ENCODE measurements at regions not wholly inside any gene's neighbourhood (a gene's known extent, or its start where the extent isn't known, plus 50 kb on each side); places are given as distances from the start of the nearest gene placed in this dataset.

GRCh38 chr3:31055757-31056156 lies 161.3 kb upstream of the GADL1 start:
- H3K4ac ChIP-seq (ENCODE audit: low read depth, low read length): no peak overlapping the region
- no peak for TF ChIP-seq CTCF (conservative IDR thresholded peaks at IDR 0.05)
- no peaks in the 10 kb centered on the region for H3K23me2 ChIP-seq (ENCODE audit: insufficient read length, low read depth, low read length, poor library complexity, severe bottlenecking)
- no peak overlapping the region for H3K27ac ChIP-seq (ENCODE audit: insufficient read length, low read depth, low read length)
- H4K8ac ChIP-seq (replicated peaks; ENCODE audit: insufficient read length, low read depth, low read length): no peak overlapping the region
- no peaks in the 10 kb centered on the region for H4K20me1 ChIP-seq (ENCODE audit: control insufficient read depth, insufficient read depth, insufficient read length)
- no peaks in the 10 kb centered on the region for H3K4me1 ChIP-seq (ENCODE audit: insufficient read depth, low read length)
- DNase-seq: no peak
- H3K18ac ChIP-seq (ENCODE audit: insufficient read length, low read depth, low read length): no peak overlapping the region
- Mint-ChIP-seq H3K4me1 (peaks cover 15 to 17% of the 10 kb centered on the region in 2 experiments), H3K36me3 (ENCODE audit: insufficient read depth in 1 of 3, low read depth in 3 of 3) (peaks cover 9 to 41% (median 15%) of the 10 kb centered on the region in 3 experiments), H3K4me3 (no peak overlapping the region), H3K9me3 (peaks cover 37 to 46% of the 10 kb centered on the region in 2 experiments), H3K27me3 (ENCODE audit: low read depth) (no peaks in the 10 kb centered on the region), H3K27ac (no peak overlapping the region)
- no peak overlapping the region for H3K14ac ChIP-seq (ENCODE audit: insufficient read depth, low read length)
- H3K56ac ChIP-seq (ENCODE audit: insufficient read length, low read depth, low read length): no peak overlapping the region
- H2BK120ac ChIP-seq (ENCODE audit: low read depth, low read length, poor library complexity, severe bottlenecking): no peak overlapping the region
- WGBS (ENCODE audit: extremely low coverage, insufficient read length, low lambda C conversion rate): no CpG with 5 or more reads among the region's 2 CpGs
- H3K9ac ChIP-seq (ENCODE audit: extremely low read depth, insufficient read length, low read length): no peak overlapping the region
- no peak overlapping the region for H2BK12ac ChIP-seq (ENCODE audit: insufficient read length, low read depth, low read length)
- H2BK15ac ChIP-seq (ENCODE audit: low read depth, low read length): no peak overlapping the region
- no peak overlapping the region for H4K91ac ChIP-seq (ENCODE audit: insufficient read length, low read depth, low read length)
- no peak overlapping the region for H2BK5ac ChIP-seq (ENCODE audit: insufficient read length, low read length)
- H3K27me3 ChIP-seq (ENCODE audit: insufficient read depth, low read length): no peaks in the 10 kb centered on the region
- no peak overlapping the region for H2AFZ ChIP-seq (ENCODE audit: low read length)
- no peak overlapping the region for H4K5ac ChIP-seq (ENCODE audit: insufficient read length, low read depth, low read length)
- no peaks in the 10 kb centered on the region for H3K9me3 ChIP-seq (ENCODE audit: control insufficient read depth, low read depth, low read length)
- no peak overlapping the region for H2BK20ac ChIP-seq (ENCODE audit: low read depth, low read length, poor library complexity, severe bottlenecking)
- H3K79me1 ChIP-seq (ENCODE audit: insufficient read depth, low read depth, low read length, poor library complexity, severe bottlenecking): no peaks in the 10 kb centered on the region
- H3K4me2 ChIP-seq (ENCODE audit: insufficient read depth, insufficient read length, low read length): no peak overlapping the region
- no peak overlapping the region for H3K23ac ChIP-seq (ENCODE audit: insufficient read length, low read depth, low read length)
- H2AK5ac ChIP-seq (ENCODE audit: insufficient read length, low read length): no peak overlapping the region
- no peak overlapping the region for H3T11ph ChIP-seq (ENCODE audit: low read length)
- H3K79me2 ChIP-seq (ENCODE audit: insufficient read depth, low read length): no peaks in the 10 kb centered on the region
